NT2/D1 (cell line): ENCODE measurements at regions not wholly inside any gene's neighbourhood (a gene's known extent, or its start where the extent isn't known, plus 50 kb on each side); places are given as distances from the start of the nearest gene placed in this dataset.

ENCODE experiments used
- SUZ12 ChIP-seq: IDR thresholded peaks from 2 replicates; pipeline ENCODE4 v1.6.1; 2011; ENCODE audit not compliant: insufficient read length, insufficient read depth; ENCODE audit errors: extremely low read depth
- YY1 ChIP-seq: IDR thresholded peaks from 2 replicates; pipeline ENCODE4 v1.6.1; 2011; ENCODE audit not compliant: insufficient read length, insufficient read depth
- ZNF274 ChIP-seq: IDR thresholded peaks from 2 replicates; pipeline ENCODE4 v1.6.1; 2011; ENCODE audit warnings: mild to moderate bottlenecking, low read depth, low read length

DNA sequence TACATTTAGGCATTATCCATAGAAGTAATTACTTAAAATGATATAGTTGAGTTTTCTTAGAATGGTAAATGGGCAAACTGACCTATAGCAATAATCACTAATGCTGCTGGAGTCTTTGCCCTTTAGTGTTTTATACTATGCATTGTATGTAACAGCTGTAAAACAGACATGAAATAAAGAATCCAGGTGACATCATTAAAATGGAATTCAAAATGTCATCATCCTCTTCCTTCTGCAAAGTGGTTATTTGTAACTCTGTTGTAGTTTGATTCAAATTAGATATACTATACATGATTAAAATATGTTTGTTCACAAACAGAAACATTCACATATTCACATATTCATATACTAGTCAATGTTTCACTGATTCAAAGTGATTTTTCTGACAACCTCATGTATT, 598.8 kb downstream of the SLC16A7 start:
- TF ChIP-seq YY1 (no peak), ZNF274 (no peak), SUZ12 (no peak)
